A549 (cell line): ENCODE measurements at regions not wholly inside any gene's neighbourhood (a gene's known extent, or its start where the extent isn't known, plus 50 kb on each side); places are given as distances from the start of the nearest gene placed in this dataset.
A peak's percentile ranks its signal among the peaks of the same experiment; 100 is the strongest.
"Not testable (repeated sequence)": the region's sequence is repeated elsewhere in the genome, so short reads cannot be mapped to it uniquely, and the experiment has no call there.

Source experiments
- ATAC-seq, 2 experiments: fragments of 200-7000 bp in 1 of 2; fragments of >200 bp in 1 of 2; cut with Nextera tagmentation in 1 of 2; cut with Tn5 transposase in 1 of 2; 3 replicates each; pipeline versions ENCODE4 v1.8.0 to v1.9.1; 2018 to 2020; ENCODE audit warnings: mild to moderate bottlenecking in 1 of 2, moderate library complexity in 1 of 2
- CTCF ChIA-PET: fragments of 300-600 bp; sonication (Branson Sonifier 250); formaldehyde crosslinking; extraction: SDS; loops from one replicate; lab custom pipeline; 2021; ENCODE audit warnings: antibody characterized with exemption, inconsistent platforms; lab: Yijun Ruan, JAX
- POLR2A ChIA-PET: fragments of 350-600 bp; formaldehyde crosslinking; extraction: SDS; loops from one replicate; lab custom pipeline; 2021; ENCODE audit warnings: antibody characterized with exemption, inconsistent platforms; lab: Yijun Ruan, JAX
- DNase-seq, 2 experiments: peaks; one replicate each; pipeline versions ENCODE4 v3.0.0 to v3.0.0-alpha.2; 2011 to 2016; ENCODE audit warnings: low read depth in 1 of 2, low spot score in 1 of 2
- FAIRE-seq: peaks from 2 replicates; lab custom pipeline; 2011; peaks lifted over from hg19 to GRCh38; lab: Jason Lieb, UNC
- H3K27ac ChIP-seq, 2 experiments: fragments of >200 bp; sonication (Bioruptor Twin); formaldehyde crosslinking; 3 replicates each; pipeline ENCODE4 v1.5.1; 2016 to 2017
- H3K4me1 ChIP-seq: fragments of >200 bp; sonication (Bioruptor Twin); formaldehyde crosslinking; 3 replicates; pipeline ENCODE4 v1.6.1; 2016
- H3K4me2 ChIP-seq: fragments of >200 bp; sonication (Bioruptor Twin); formaldehyde crosslinking; 3 replicates; pipeline ENCODE4 v1.6.1; 2016
- H3K4me3 ChIP-seq: fragments of >200 bp; sonication (Bioruptor Twin); formaldehyde crosslinking; 3 replicates; pipeline ENCODE4 v1.5.1; 2016
- H3K9me3 ChIP-seq: fragments of >200 bp; sonication (Bioruptor Twin); formaldehyde crosslinking; 3 replicates; pipeline ENCODE4 v1.6.1; 2016
- EHF ChIP-seq: fragments of 250-450 bp; sonication (Bioruptor Pico); IDR thresholded peaks from 2 replicates; pipeline ENCODE4 v1.5.0; 2020; ENCODE audit warnings: mild to moderate bottlenecking
- EHMT2 ChIP-seq: fragments of 200-600 bp; sonication (generic); IDR thresholded peaks from 2 replicates; pipeline ENCODE4 v1.6.1; 2016; ENCODE audit warnings: antibody characterized with exemption, low read depth, mild to moderate bottlenecking, moderate library complexity
- ESRRA ChIP-seq: fragments of 150-350 bp; IDR thresholded peaks from 2 replicates; pipeline ENCODE4 v1.6.1; 2014; ENCODE audit warnings: mild to moderate bottlenecking, low read length, borderline replicate concordance
- FOSB ChIP-seq: fragments of 250-450 bp; sonication (Bioruptor Pico); IDR thresholded peaks from 2 replicates; pipeline ENCODE4 v1.5.0; 2020; ENCODE audit warnings: mild to moderate bottlenecking, moderate library complexity
- FOSL2 ChIP-seq, 2 experiments: fragments of 450-650 bp in 1 of 2; fragments of >200 bp in 1 of 2; sonication (Bioruptor Twin) in 1 of 2; formaldehyde crosslinking; IDR thresholded peaks; 2 replicates each; pipeline versions ENCODE4 v1.5.0 to v1.6.1; 2016 to 2020; ENCODE audit warnings: mild to moderate bottlenecking in 1 of 2, moderate library complexity in 1 of 2
- HMGXB4 ChIP-seq: fragments of 250-450 bp; sonication (Bioruptor Pico); IDR thresholded peaks from 2 replicates; pipeline ENCODE4 v1.5.0; 2021; ENCODE audit warnings: mild to moderate bottlenecking, moderate library complexity, borderline replicate concordance
- JUN ChIP-seq, 2 experiments: fragments of >200 bp; sonication (Bioruptor Twin); formaldehyde crosslinking; IDR thresholded peaks; 2 replicates in 1 of 2; 3 replicates in 1 of 2; pipeline ENCODE4 v1.6.1; 2016 to 2017
- MAFK ChIP-seq: fragments of 450-650 bp; IDR thresholded peaks from 2 replicates; pipeline ENCODE4 v1.6.1; 2014; ENCODE audit not compliant: partially characterized antibody
- MAZ ChIP-seq: fragments of 150-350 bp; IDR thresholded peaks from 2 replicates; pipeline ENCODE4 v1.6.1; 2014; ENCODE audit warnings: antibody characterized with exemption, low read depth, low read length, borderline replicate concordance
- MYC ChIP-seq: IDR thresholded peaks from 2 replicates; pipeline ENCODE4 v1.6.1; 2012; ENCODE audit warnings: mild to moderate bottlenecking, inconsistent platforms, low read length, improper control_type of control experiment, borderline replicate concordance
- NFE2L2 ChIP-seq: fragments of 150-350 bp; conservative IDR thresholded peaks from 2 replicates; pipeline ENCODE4 v1.6.1; 2014; ENCODE audit warnings: low read length
- NPAS2 ChIP-seq: fragments of 250-450 bp; sonication (Bioruptor Pico); IDR thresholded peaks from 2 replicates; pipeline ENCODE4 v1.8.0; 2022; ENCODE audit warnings: mild to moderate bottlenecking, moderate library complexity, borderline replicate concordance
- NR3C1 ChIP-seq: fragments of >200 bp; sonication (Bioruptor Twin); formaldehyde crosslinking; IDR thresholded peaks from 3 replicates; pipeline ENCODE4 v1.6.1; 2017
- PHF8 ChIP-seq: fragments of 200-600 bp; sonication (generic); IDR thresholded peaks from 2 replicates; pipeline ENCODE4 v1.6.1; 2016; ENCODE audit warnings: low read depth, mild to moderate bottlenecking, antibody characterized with exemption, moderate library complexity, borderline replicate concordance
- RFX5 ChIP-seq: fragments of 450-650 bp; IDR thresholded peaks from 2 replicates; pipeline ENCODE4 v1.7.1; 2014; ENCODE audit warnings: antibody characterized with exemption, mild to moderate bottlenecking, moderate library complexity
- SREBF2 ChIP-seq: fragments of 450-650 bp; IDR thresholded peaks from 2 replicates; pipeline ENCODE4 v1.6.1; 2014; ENCODE audit warnings: mild to moderate bottlenecking, moderate library complexity
- TP53 ChIP-seq: fragments of 250-450 bp; sonication (Bioruptor Pico); IDR thresholded peaks from 2 replicates; pipeline ENCODE4 v1.5.0; 2021; ENCODE audit warnings: mild to moderate bottlenecking, moderate library complexity
- ZC3H11A ChIP-seq: fragments of 450-650 bp; IDR thresholded peaks from 2 replicates; pipeline ENCODE4 v1.6.1; 2014; ENCODE audit warnings: antibody characterized with exemption, mild to moderate bottlenecking
- ZFP36 ChIP-seq: fragments of 450-650 bp; IDR thresholded peaks from 2 replicates; pipeline ENCODE4 v1.6.1; 2014; ENCODE audit warnings: borderline replicate concordance; ENCODE audit not compliant: partially characterized antibody
- WGBS: methylation state at CpG from one replicate; pipeline ENCODE4 v1.1.6; 2017; ENCODE audit errors: missing lambda C conversion rate; 5-methylcytosine and 5-hydroxymethylcytosine counted together
- TF ChIP-seq, protein P1 (sequence below): fragments of >200 bp; sonication (Bioruptor Twin); formaldehyde crosslinking; IDR thresholded peaks from 2 replicates; pipeline ENCODE4 v1.6.1; 2016

DNA sequence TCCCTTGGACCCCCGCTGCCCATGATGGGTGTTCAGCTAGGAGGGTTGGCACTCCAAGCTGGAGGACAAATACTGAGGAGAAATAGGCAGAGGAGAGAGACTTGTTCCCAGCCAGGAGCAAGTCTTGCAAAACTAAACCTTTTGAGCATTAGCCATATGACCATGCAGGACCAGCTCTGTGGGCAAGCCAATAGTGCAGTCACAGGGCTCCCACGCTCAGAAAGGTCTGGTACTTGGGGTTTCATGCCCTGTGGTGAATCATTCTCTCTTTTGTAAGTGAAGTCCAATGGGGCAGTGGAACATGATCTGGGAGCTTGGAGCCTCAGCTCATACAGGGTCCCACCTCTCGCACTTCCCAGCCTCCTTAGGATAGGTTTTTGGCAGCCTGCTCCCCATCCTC lies 300.9 kb downstream of the BCOR start (continued):
- TF ChIP-seq FOSL2 (IDR thresholded peaks at IDR 0.05) (no peak), FOSL2 (CRISPR knock-in tag; IDR thresholded peaks at IDR 0.05) (no peak), NFE2L2 (no peak), TP53 (no peak)
- TF ChIP-seq, all 56 proteins: peak for 0

- CTCF ChIA-PET = interaction anchor here (1.0 kb wide), 1 partner anchor 27 kb away, joined by 3 read pairs; no protein-coding TSS in a partner anchor
- FAIRE-seq = not testable (repeated sequence)
Measured at GRCh38 chrX:39798488-39798887, 299.3 kb downstream of the BCOR start.

GRCh38 chrX:39802354-39802753 lies 295.4 kb downstream of the BCOR start:
- 81% methylated on average over 11 of the region's 11 CpGs for WGBS
- ChIA-PET CTCF (no interaction called here), POLR2A (no interaction called here)
- Histone ChIP-seq H3K9me3 (no peaks in the 10 kb centered on the region), H3K27ac (no peak overlapping the region), H3K4me3 (no peak overlapping the region), H3K4me2 (no peak overlapping the region), H3K4me1 (no peaks in the 10 kb centered on the region)
- ATAC-seq = no peak
- no peak for DNase-seq
- no peak for TF ChIP-seq NR3C1
- TF ChIP-seq NPAS2 (CRISPR knock-in tag) = no peak
- TF ChIP-seq MYC = no peak
- TF ChIP-seq PHF8 = no peak
- no peak for TF ChIP-seq HMGXB4 (CRISPR knock-in tag)
- no peak for TF ChIP-seq MAZ
- TF ChIP-seq EHMT2 = no peak
- no peak for TF ChIP-seq SREBF2
- no peak for TF ChIP-seq ZFP36
- TF ChIP-seq RFX5 = no peak
- TF ChIP-seq MAFK = no peak
- no peak for TF ChIP-seq FOSB
- FAIRE-seq = peak; percentile 18

More at GRCh38 chrX:39798488-39798887, 299.3 kb downstream of the BCOR start:
- H3K27ac ChIP-seq, H3K4me2 ChIP-seq, H3K9me3 ChIP-seq, ATAC-seq, DNase-seq, H3K4me3 ChIP-seq, H3K4me1 ChIP-seq, POLR2A ChIA-PET: not testable (repeated sequence)
- WGBS = 93% methylated on average over 2 of the region's 2 CpGs
- peak; percentile 38; the same call in 1 of the 2 replicates for TF ChIP-seq ZC3H11A

DNA sequence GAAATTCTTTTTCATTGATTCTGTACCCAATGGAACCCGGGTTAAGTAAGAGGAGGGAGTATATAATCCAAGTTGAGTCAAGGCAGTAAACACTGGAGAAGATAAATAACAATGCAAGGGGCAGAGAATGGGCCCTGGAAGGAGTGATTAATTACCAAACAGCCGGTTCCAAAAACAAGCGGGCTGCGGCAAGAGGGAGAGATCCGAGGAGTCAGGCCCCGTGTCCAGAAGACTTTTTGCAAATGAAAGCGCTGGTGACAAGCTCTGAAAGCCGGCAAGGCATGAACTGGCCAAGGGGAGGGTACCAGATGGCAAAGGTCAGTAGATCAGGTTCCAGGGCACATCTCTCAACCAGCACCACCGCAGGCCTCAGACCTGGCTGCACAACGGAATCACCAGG lies 294.9 kb downstream of the BCOR start:
- no peak for FAIRE-seq
- DNase-seq = no peak
- TF ChIP-seq EHF (CRISPR knock-in tag) (no peak), JUN (IDR thresholded peaks at IDR 0.05) (no peak), ESRRA (no peak), ZC3H11A (no peak), RFX5 (no peak)
- TF ChIP-seq, protein P1, sequence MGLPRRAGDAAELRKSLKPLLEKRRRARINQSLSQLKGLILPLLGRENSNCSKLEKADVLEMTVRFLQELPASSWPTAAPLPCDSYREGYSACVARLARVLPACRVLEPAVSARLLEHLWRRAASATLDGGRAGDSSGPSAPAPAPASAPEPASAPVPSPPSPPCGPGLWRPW = no peak
- no peak overlapping the region for H3K4me2 ChIP-seq
- no peak overlapping the region for H3K27ac ChIP-seq
- no peaks in the 10 kb centered on the region for H3K9me3 ChIP-seq
- CTCF ChIA-PET = no interaction called here
- POLR2A ChIA-PET = no interaction called here
- no peaks in the 10 kb centered on the region for H3K4me1 ChIP-seq
- no peak for ATAC-seq
- 89% methylated on average over 10 of the region's 10 CpGs for WGBS
- no peak overlapping the region for H3K4me3 ChIP-seq
